Endodermal cell (in vitro differentiated cells): ENCODE measurements at regions not wholly inside any gene's neighbourhood (a gene's known extent, or its start where the extent isn't known, plus 50 kb on each side); places are given as distances from the start of the nearest gene placed in this dataset.

Experiments used
- DNase-seq: peaks from one replicate; pipeline ENCODE4 v3.0.0-alpha.2; 2017
- H3K27ac ChIP-seq: 2 replicates; pipeline ENCODE4 v1.5.1; 2013; ENCODE audit warnings: mild to moderate bottlenecking, low read depth, low read length, moderate library complexity
- H3K27me3 ChIP-seq: 2 replicates; pipeline ENCODE4 v1.6.1; 2013; ENCODE audit warnings: mild to moderate bottlenecking, low read length, moderate library complexity; ENCODE audit not compliant: insufficient read depth, control insufficient read depth, poor library complexity, severe bottlenecking
- H3K36me3 ChIP-seq: 2 replicates; pipeline ENCODE4 v1.7.0; 2013; ENCODE audit warnings: mild to moderate bottlenecking, low read length, moderate library complexity; ENCODE audit not compliant: control insufficient read depth, insufficient read depth
- H3K4me1 ChIP-seq: one replicate; pipeline ENCODE4 v1.7.0; 2013; ENCODE audit warnings: low read length; ENCODE audit not compliant: control insufficient read depth, insufficient read depth
- H3K4me3 ChIP-seq: 2 replicates; pipeline ENCODE4 v1.5.1; 2013; ENCODE audit warnings: mild to moderate bottlenecking, low read length, moderate library complexity
- H3K9ac ChIP-seq: 2 replicates; pipeline ENCODE4 v1.6.1; 2013; ENCODE audit warnings: mild to moderate bottlenecking, low read length, moderate library complexity; ENCODE audit not compliant: poor library complexity, severe bottlenecking; ENCODE audit errors: extremely low read depth
- H3K9me3 ChIP-seq: 2 replicates; pipeline ENCODE4 v1.6.1; 2013; ENCODE audit warnings: mild to moderate bottlenecking, low read length, moderate library complexity; ENCODE audit not compliant: control insufficient read depth
- H3K27ac Mint-ChIP-seq: 2 replicates; pipeline ENCODE4 v1.8.0; 2020; ENCODE audit warnings: mixed read lengths
- H3K27me3 Mint-ChIP-seq: 2 replicates; pipeline ENCODE4 v1.8.0; 2021; ENCODE audit warnings: mild to moderate bottlenecking, mixed read lengths; ENCODE audit not compliant: insufficient read depth
- H3K36me3 Mint-ChIP-seq: 2 replicates; pipeline ENCODE4 v1.8.0; 2020; ENCODE audit warnings: low read depth, mixed read lengths
- H3K4me1 Mint-ChIP-seq: 2 replicates; pipeline ENCODE4 v1.8.0; 2020; ENCODE audit warnings: mixed read lengths
- H3K4me3 Mint-ChIP-seq: 2 replicates; pipeline ENCODE4 v1.8.0; 2020; ENCODE audit warnings: mild to moderate bottlenecking, moderate library complexity, mixed read lengths
- H3K9me3 Mint-ChIP-seq: 2 replicates; pipeline ENCODE4 v1.8.0; 2020; ENCODE audit warnings: mild to moderate bottlenecking, mixed read lengths
- WGBS, 2 experiments: methylation state at CpG; one replicate each; pipeline versions ENCODE4 v1.1.5 to v1.1.7; 2013; ENCODE audit warnings: missing lambda C conversion rate in 2 of 2, mixed read lengths in 1 of 2; ENCODE audit not compliant: insufficient coverage in 1 of 2, insufficient read length in 1 of 2; 5-methylcytosine and 5-hydroxymethylcytosine counted together
- TF ChIP-seq, protein P1 (sequence below): fragments of 200-600 bp; sonication (generic); conservative IDR thresholded peaks from 2 replicates; pipeline ENCODE4 v1.5.0; 2021; ENCODE audit warnings: antibody characterized with exemption, mild to moderate bottlenecking

DNA sequence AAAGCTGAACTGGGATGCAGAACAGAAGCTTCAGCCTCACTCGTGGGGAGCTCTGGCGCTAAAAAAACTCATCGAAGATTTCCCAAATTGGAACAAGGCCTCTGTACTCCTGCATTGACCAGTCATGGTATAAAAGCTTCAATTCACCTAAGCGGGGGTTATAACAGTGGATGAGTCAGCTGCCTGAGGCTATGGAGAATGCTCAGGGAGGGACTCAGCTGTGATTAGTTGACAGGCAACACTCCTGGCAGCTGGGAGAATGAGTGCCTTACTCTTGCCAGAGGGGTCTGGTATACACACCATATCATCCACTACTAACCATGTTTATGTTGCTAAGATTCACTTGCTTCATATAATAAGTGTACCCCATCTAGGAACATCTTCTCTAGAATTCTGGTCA is 350.6 kb upstream of the VRK2 start:
- no peak overlapping the region for H3K4me3 ChIP-seq
- Mint-ChIP-seq H3K27me3 (no peaks in the 10 kb centered on the region), H3K4me1 (peaks cover 17% of the 10 kb centered on the region), H3K4me3 (no peak overlapping the region), H3K36me3 (no peaks in the 10 kb centered on the region), H3K27ac (no peak overlapping the region), H3K9me3 (peaks cover 9% of the 10 kb centered on the region)
- H3K27ac ChIP-seq: no peak overlapping the region
- no peaks in the 10 kb centered on the region for H3K36me3 ChIP-seq
- no peak overlapping the region for H3K9ac ChIP-seq
- H3K27me3 ChIP-seq: no peaks in the 10 kb centered on the region
- WGBS, 2 experiments: 85 to 86% methylated on average over 3 to 4 of the region's 4 CpGs
- peak; percentile 54 for DNase-seq
- peaks cover under 1% of the 10 kb centered on the region for H3K9me3 ChIP-seq
- TF ChIP-seq, protein P1, sequence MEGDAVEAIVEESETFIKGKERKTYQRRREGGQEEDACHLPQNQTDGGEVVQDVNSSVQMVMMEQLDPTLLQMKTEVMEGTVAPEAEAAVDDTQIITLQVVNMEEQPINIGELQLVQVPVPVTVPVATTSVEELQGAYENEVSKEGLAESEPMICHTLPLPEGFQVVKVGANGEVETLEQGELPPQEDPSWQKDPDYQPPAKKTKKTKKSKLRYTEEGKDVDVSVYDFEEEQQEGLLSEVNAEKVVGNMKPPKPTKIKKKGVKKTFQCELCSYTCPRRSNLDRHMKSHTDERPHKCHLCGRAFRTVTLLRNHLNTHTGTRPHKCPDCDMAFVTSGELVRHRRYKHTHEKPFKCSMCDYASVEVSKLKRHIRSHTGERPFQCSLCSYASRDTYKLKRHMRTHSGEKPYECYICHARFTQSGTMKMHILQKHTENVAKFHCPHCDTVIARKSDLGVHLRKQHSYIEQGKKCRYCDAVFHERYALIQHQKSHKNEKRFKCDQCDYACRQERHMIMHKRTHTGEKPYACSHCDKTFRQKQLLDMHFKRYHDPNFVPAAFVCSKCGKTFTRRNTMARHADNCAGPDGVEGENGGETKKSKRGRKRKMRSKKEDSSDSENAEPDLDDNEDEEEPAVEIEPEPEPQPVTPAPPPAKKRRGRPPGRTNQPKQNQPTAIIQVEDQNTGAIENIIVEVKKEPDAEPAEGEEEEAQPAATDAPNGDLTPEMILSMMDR: no peak
- H3K4me1 ChIP-seq: no peaks in the 10 kb centered on the region

DNA sequence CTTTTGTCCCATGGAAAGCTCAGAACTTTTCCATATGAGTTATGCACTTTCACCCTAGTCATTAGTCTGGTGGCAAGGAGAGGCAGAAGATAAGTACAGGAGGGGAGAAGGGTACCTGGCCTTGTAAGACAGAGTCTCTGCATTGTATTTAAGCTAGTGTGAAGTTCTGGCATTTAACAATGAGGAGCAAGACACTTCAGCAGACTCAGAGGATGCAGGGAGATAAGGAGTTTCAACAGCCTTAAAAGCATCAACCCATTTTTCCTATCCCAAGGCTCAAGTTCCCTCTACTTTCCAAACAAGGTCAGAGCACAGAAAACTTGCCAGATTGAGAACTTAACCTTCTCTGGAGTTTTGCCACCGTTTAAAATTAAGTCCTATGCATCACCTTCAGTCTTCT is 348.2 kb upstream of the VRK2 start:
- no peak overlapping the region for H3K27ac Mint-ChIP-seq
- Histone ChIP-seq H3K36me3 (no peaks in the 10 kb centered on the region), H3K27me3 (no peaks in the 10 kb centered on the region), H3K9me3 (no peaks in the 10 kb centered on the region), H3K27ac (no peak overlapping the region), H3K9ac (no peak overlapping the region), H3K4me3 (no peak overlapping the region), H3K4me1 (no peaks in the 10 kb centered on the region)
- 87 to 100% methylated on average over 1 of the region's 1 CpG for WGBS, 2 experiments
- H3K36me3 Mint-ChIP-seq: no peaks in the 10 kb centered on the region
- no peaks in the 10 kb centered on the region for H3K9me3 Mint-ChIP-seq
- peaks cover 23% of the 10 kb centered on the region for H3K4me1 Mint-ChIP-seq
- H3K27me3 Mint-ChIP-seq: no peaks in the 10 kb centered on the region
- no peak overlapping the region for H3K4me3 Mint-ChIP-seq
- peak; percentile 37 for DNase-seq
- TF ChIP-seq, protein P1: no peak

DNA sequence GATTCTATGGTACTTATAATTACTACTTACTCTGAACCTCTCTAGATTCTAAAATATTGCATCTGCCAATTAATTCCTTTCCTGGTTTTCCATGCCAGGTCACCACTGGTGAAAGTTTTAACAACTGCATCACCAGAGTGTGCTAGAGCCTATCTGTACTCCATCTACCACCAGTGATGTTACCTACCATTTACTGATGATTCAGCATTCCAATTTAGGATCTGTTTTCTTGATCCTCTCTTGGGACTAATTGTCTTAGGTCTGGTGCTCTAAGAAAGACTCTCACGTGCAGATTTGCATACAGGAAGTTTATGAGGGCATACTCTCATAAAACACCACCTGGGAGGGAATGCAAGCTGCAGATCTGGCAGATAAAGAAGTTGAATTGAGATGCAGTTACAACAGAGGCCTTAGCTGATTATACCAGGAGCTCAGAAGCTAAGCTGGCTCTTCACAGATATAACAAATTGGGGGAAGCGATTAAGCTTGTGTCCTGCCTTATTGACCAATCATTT is 347.6 kb upstream of the VRK2 start:
- H3K36me3 Mint-ChIP-seq: no peaks in the 10 kb centered on the region
- no peaks in the 10 kb centered on the region for H3K9me3 Mint-ChIP-seq
- Histone ChIP-seq H3K9ac (no peak overlapping the region), H3K36me3 (no peaks in the 10 kb centered on the region), H3K27ac (no peak overlapping the region), H3K4me3 (no peak overlapping the region), H3K4me1 (no peaks in the 10 kb centered on the region), H3K27me3 (no peaks in the 10 kb centered on the region), H3K9me3 (no peaks in the 10 kb centered on the region)
- peak overlapping the region; percentile 24 for H3K27ac Mint-ChIP-seq
- no peaks in the 10 kb centered on the region for H3K27me3 Mint-ChIP-seq
- DNase-seq: no peak
- peaks cover 23% of the 10 kb centered on the region for H3K4me1 Mint-ChIP-seq
- 66 to 70% methylated on average over 2 of the region's 2 CpGs for WGBS, 2 experiments
- TF ChIP-seq, protein P1: no peak
- H3K4me3 Mint-ChIP-seq: no peak overlapping the region
